ENCODE measurements at regions not wholly inside any gene's neighbourhood (a gene's known extent, or its start where the extent isn't known, plus 50 kb on each side); places are given as distances from the start of the nearest gene placed in this dataset.

GRCh38 chr17:77266891-77267341 is 126.1 kb downstream of the SEC14L1 start:
- Histone ChIP-seq H3K9me3 (ENCODE audit: severe bottlenecking) (no peaks in the 10 kb centered on the region), H3K36me3 (ENCODE audit: low read depth) (no peaks in the 10 kb centered on the region), H3K4me1 (ENCODE audit: insufficient read depth, poor library complexity, severe bottlenecking) (peaks cover 15% of the 10 kb centered on the region), H3K27ac (ENCODE audit: poor library complexity, severe bottlenecking) (no peak overlapping the region), H3K27me3 (ENCODE audit: insufficient read depth, poor library complexity, severe bottlenecking) (no peaks in the 10 kb centered on the region), H3K4me3 (ENCODE audit: severe bottlenecking) (no peak overlapping the region)
- DNase-seq (ENCODE audit: low spot score) (no peak), ATAC-seq (ENCODE audit: low read depth) (no peak)
- TF ChIP-seq CTCF (IDR thresholded peaks at IDR 0.05; ENCODE audit: poor library complexity, severe bottlenecking): no peak

- no peaks in the 10 kb centered on the region for H3K9me3 ChIP-seq (ENCODE audit: severe bottlenecking)
- H3K27me3 ChIP-seq (ENCODE audit: insufficient read depth, poor library complexity, severe bottlenecking): no peaks in the 10 kb centered on the region
- H3K4me1 ChIP-seq (ENCODE audit: insufficient read depth, poor library complexity, severe bottlenecking): peaks cover 9% of the 10 kb centered on the region
- TF ChIP-seq CTCF (IDR thresholded peaks at IDR 0.05; ENCODE audit: poor library complexity, severe bottlenecking): no peak
- H3K36me3 ChIP-seq (ENCODE audit: low read depth): no peaks in the 10 kb centered on the region
- no peak overlapping the region for H3K27ac ChIP-seq (ENCODE audit: poor library complexity, severe bottlenecking)
- peak; percentile 70 for ATAC-seq (ENCODE audit: low read depth)
- no peak for DNase-seq (ENCODE audit: low spot score)
- H3K4me3 ChIP-seq (ENCODE audit: severe bottlenecking): no peak overlapping the region
Measured at GRCh38 chr17:77269696-77270681, 129.2 kb downstream of the SEC14L1 start.

GRCh38 chr17:77271411-77271810 is 130.6 kb downstream of the SEC14L1 start:
- Histone ChIP-seq H3K4me1 (ENCODE audit: insufficient read depth, poor library complexity, severe bottlenecking) (peaks cover 9% of the 10 kb centered on the region), H3K4me3 (ENCODE audit: severe bottlenecking) (no peak overlapping the region), H3K36me3 (ENCODE audit: low read depth) (no peaks in the 10 kb centered on the region), H3K27ac (ENCODE audit: poor library complexity, severe bottlenecking) (no peak overlapping the region), H3K27me3 (ENCODE audit: insufficient read depth, poor library complexity, severe bottlenecking) (no peaks in the 10 kb centered on the region), H3K9me3 (ENCODE audit: severe bottlenecking) (no peaks in the 10 kb centered on the region)
- no peak for TF ChIP-seq CTCF (IDR thresholded peaks at IDR 0.05; ENCODE audit: poor library complexity, severe bottlenecking)
- ATAC-seq (ENCODE audit: low read depth) (peak; percentile 38; the same call in 2 of the 3 replicates), DNase-seq (ENCODE audit: low spot score) (no peak)

GRCh38 chr17:77273397-77274085 is 132.8 kb downstream of the SEC14L1 start:
- no peak for ATAC-seq (ENCODE audit: low read depth)
- DNase-seq (ENCODE audit: low spot score): no peak
- H3K27ac ChIP-seq (ENCODE audit: poor library complexity, severe bottlenecking): no peak overlapping the region
- H3K4me1 ChIP-seq (ENCODE audit: insufficient read depth, poor library complexity, severe bottlenecking): peaks cover 9% of the 10 kb centered on the region
- H3K27me3 ChIP-seq (ENCODE audit: insufficient read depth, poor library complexity, severe bottlenecking): no peaks in the 10 kb centered on the region
- no peaks in the 10 kb centered on the region for H3K9me3 ChIP-seq (ENCODE audit: severe bottlenecking)
- H3K4me3 ChIP-seq (ENCODE audit: severe bottlenecking): no peak overlapping the region
- H3K36me3 ChIP-seq (ENCODE audit: low read depth): no peaks in the 10 kb centered on the region
- no peak for TF ChIP-seq CTCF (IDR thresholded peaks at IDR 0.05; ENCODE audit: poor library complexity, severe bottlenecking)

Data from RWPE2 (cell line).